Endothelial cell (in vitro differentiated cells): ENCODE measurements at regions not wholly inside any gene's neighbourhood (a gene's known extent, or its start where the extent isn't known, plus 50 kb on each side); places are given as distances from the start of the nearest gene placed in this dataset.

ENCODE experiments used
- DNase-seq: peaks from one replicate; pipeline ENCODE4 v3.0.0; 2021; ENCODE audit warnings: low spot score
- H3K27ac Mint-ChIP-seq: one replicate; pipeline ENCODE4 v1.8.0; 2021; ENCODE audit warnings: mixed read lengths, inconsistent platforms; ENCODE audit not compliant: unreplicated experiment
- H3K27me3 Mint-ChIP-seq: one replicate; pipeline ENCODE4 v1.8.0; 2021; ENCODE audit warnings: mild to moderate bottlenecking, moderate library complexity, mixed read lengths, inconsistent platforms; ENCODE audit not compliant: unreplicated experiment
- H3K36me3 Mint-ChIP-seq: one replicate; pipeline ENCODE4 v1.8.0; 2021; ENCODE audit warnings: mild to moderate bottlenecking, low read depth, mixed read lengths, inconsistent platforms; ENCODE audit not compliant: unreplicated experiment
- H3K4me1 Mint-ChIP-seq: one replicate; pipeline ENCODE4 v1.8.0; 2021; ENCODE audit warnings: mild to moderate bottlenecking, mixed read lengths, inconsistent platforms; ENCODE audit not compliant: unreplicated experiment
- H3K4me3 Mint-ChIP-seq: one replicate; pipeline ENCODE4 v1.8.0; 2021; ENCODE audit warnings: mild to moderate bottlenecking, mixed read lengths, inconsistent platforms; ENCODE audit not compliant: unreplicated experiment
- H3K9me3 Mint-ChIP-seq: one replicate; pipeline ENCODE4 v1.8.0; 2021; ENCODE audit warnings: mixed read lengths, inconsistent platforms; ENCODE audit not compliant: unreplicated experiment
- TF ChIP-seq, protein P1 (sequence below): fragments of 200-600 bp; sonication (generic); IDR thresholded peaks from one replicate; pipeline ENCODE4 v1.5.0; 2021; ENCODE audit warnings: antibody characterized with exemption; ENCODE audit not compliant: unreplicated experiment

DNA sequence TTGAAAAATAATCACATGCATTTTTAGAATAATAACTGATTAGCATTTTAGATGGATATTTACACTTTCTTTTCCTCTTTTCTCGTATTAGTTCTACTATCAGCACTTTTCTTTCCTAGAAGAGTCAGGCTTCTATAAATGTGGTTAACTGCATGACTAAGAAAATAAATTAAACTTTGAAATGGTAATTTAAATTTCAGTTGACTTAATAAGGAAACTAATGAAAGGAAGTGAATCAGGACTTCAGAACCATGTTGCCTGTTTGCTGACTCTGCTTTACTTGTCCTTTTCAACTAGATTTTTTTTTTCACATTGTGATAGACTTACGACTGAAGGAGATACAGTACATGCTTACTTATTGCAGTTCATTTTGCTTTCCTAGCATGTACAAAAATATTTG, 1258.2 kb upstream of the EYS start:
- Mint-ChIP-seq H3K36me3 (no peaks in the 10 kb centered on the region), H3K27me3 (peaks cover under 1% of the 10 kb centered on the region), H3K4me3 (no peak overlapping the region), H3K9me3 (no peaks in the 10 kb centered on the region), H3K27ac (no peak overlapping the region), H3K4me1 (no peaks in the 10 kb centered on the region)
- DNase-seq: no peak
- TF ChIP-seq, protein P1, sequence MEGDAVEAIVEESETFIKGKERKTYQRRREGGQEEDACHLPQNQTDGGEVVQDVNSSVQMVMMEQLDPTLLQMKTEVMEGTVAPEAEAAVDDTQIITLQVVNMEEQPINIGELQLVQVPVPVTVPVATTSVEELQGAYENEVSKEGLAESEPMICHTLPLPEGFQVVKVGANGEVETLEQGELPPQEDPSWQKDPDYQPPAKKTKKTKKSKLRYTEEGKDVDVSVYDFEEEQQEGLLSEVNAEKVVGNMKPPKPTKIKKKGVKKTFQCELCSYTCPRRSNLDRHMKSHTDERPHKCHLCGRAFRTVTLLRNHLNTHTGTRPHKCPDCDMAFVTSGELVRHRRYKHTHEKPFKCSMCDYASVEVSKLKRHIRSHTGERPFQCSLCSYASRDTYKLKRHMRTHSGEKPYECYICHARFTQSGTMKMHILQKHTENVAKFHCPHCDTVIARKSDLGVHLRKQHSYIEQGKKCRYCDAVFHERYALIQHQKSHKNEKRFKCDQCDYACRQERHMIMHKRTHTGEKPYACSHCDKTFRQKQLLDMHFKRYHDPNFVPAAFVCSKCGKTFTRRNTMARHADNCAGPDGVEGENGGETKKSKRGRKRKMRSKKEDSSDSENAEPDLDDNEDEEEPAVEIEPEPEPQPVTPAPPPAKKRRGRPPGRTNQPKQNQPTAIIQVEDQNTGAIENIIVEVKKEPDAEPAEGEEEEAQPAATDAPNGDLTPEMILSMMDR: no peak

DNA sequence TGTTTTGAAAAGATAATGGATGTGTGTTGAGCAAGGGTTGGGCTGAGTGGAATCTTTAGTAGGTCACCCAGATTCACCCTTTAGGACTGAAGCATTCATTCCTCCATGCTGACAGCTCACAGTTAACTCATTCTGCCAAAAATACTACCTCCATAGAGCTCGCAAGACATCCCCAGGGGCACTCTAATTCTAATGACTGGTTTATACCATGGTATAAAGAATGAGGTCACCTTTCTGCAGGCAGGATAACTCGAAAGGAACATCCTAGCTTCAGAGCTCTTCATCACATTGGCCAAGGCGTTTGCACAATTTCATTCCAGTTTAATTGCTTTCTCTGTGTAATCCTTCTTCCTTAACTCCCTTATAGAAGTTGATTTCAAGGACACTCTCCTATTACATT, 1257.2 kb upstream of the EYS start:
- no peaks in the 10 kb centered on the region for H3K4me1 Mint-ChIP-seq
- no peak for DNase-seq
- H3K4me3 Mint-ChIP-seq: no peak overlapping the region
- H3K27ac Mint-ChIP-seq: no peak overlapping the region
- TF ChIP-seq, protein P1: no peak
- no peaks in the 10 kb centered on the region for H3K9me3 Mint-ChIP-seq
- H3K36me3 Mint-ChIP-seq: no peaks in the 10 kb centered on the region
- H3K27me3 Mint-ChIP-seq: peaks cover 2% of the 10 kb centered on the region

DNA sequence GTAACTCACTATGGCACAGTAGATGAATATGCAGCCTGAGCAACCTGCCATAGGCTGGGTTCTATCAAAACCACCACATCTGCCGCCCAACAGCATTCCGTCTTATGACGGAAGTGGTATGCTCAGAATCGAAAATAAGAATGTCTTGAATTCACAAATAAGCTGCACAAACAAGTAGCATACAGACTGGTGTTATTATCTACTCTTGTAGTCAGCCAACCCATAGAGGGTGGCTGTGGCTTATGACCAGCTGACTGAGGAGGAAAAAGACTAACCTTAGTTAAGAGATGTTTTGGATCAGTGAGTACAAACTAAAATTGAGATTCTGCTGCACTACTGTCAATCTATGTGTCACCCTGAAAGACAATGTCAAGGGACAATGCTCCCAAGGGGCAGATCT, 1255.1 kb upstream of the EYS start:
- no peak overlapping the region for H3K27ac Mint-ChIP-seq
- H3K36me3 Mint-ChIP-seq: no peaks in the 10 kb centered on the region
- H3K9me3 Mint-ChIP-seq: no peaks in the 10 kb centered on the region
- H3K27me3 Mint-ChIP-seq: peaks cover 2% of the 10 kb centered on the region
- TF ChIP-seq, protein P1: no peak
- no peak for DNase-seq
- H3K4me3 Mint-ChIP-seq: no peak overlapping the region
- no peaks in the 10 kb centered on the region for H3K4me1 Mint-ChIP-seq

DNA sequence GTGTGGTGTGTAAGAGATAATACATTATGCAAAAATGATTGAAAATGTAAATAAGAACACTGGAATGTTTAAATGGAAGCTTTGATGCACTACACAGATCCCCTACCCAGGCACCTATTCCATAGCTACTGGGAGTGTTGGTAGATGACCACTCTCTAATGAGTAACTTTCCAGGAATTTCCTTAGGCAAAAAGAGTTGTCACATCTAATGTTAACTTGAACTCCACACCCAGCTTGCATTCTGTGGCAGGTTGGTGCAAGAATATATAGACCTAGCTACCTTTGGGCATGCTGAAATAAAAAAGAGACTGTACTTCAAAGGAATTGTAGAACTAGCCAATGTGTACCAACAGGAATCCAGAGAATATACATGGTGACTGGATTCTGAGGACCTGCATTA, 1254.2 kb upstream of the EYS start:
- H3K36me3 Mint-ChIP-seq: no peaks in the 10 kb centered on the region
- H3K9me3 Mint-ChIP-seq: no peaks in the 10 kb centered on the region

DNA sequence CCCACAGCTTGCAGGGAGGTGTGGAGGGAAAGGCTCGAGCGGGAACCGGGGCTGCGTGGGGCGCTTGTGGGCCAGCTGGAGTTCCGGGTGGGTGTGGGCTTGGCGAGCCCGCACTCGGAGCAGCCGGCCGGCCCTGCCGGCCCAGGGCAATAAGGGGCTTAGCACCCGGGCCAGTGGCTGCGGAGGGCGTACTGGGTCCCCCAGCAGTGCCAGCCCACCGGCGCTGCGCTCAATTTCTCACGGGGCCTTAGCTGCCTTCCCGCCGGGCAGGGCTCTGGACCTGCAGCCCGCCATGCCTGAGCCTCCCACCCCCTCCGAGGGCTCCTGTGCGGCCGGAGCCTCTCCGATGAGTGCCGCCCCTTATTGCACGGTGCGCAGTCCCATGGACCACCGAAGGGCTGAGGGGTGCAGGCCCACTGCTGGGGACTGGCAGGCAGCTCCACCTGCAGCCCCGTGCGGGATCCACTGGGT, 1242.2 kb upstream of the EYS start:
- DNase-seq: no peak
- H3K9me3 Mint-ChIP-seq: peaks cover 4% of the 10 kb centered on the region
- H3K27me3 Mint-ChIP-seq: peaks cover 2% of the 10 kb centered on the region
- peaks cover 6% of the 10 kb centered on the region for H3K36me3 Mint-ChIP-seq
- H3K4me1 Mint-ChIP-seq: no peaks in the 10 kb centered on the region
- no peak overlapping the region for H3K27ac Mint-ChIP-seq
- TF ChIP-seq, protein P1: no peak
- H3K4me3 Mint-ChIP-seq: no peak overlapping the region

More for the DNA sequence above, 1254.2 kb upstream of the EYS start:
- Mint-ChIP-seq H3K4me1 (no peaks in the 10 kb centered on the region), H3K27me3 (peaks cover 2% of the 10 kb centered on the region), H3K27ac (no peak overlapping the region), H3K4me3 (no peak overlapping the region)
- TF ChIP-seq, protein P1: no peak
- no peak for DNase-seq
